ENCODE measurements at regions not wholly inside any gene's neighbourhood (a gene's known extent, or its start where the extent isn't known, plus 50 kb on each side); places are given as distances from the start of the nearest gene placed in this dataset.

DNA sequence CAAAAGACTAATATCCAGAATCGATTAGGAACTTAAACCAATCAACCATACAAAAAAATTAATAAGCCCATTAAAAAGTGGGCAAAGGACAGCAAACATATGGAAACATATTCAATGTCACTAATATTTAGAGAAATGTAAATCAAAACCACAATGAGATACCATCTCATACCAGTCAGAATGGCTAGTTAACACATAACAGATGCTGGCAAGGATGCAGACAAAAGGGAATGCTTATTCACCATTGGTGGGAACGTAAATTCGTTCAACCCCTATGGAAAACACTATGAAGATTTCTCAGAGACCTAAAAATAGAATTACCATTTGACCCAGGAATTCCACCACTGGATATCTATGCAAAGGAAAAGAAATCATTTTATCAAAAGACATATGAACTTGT lies 468.2 kb upstream of the ST6GAL2 start:
- H3K4me3 ChIP-seq (ENCODE audit: low read depth, low read length): no peak overlapping the region
- TF ChIP-seq, protein P1, sequence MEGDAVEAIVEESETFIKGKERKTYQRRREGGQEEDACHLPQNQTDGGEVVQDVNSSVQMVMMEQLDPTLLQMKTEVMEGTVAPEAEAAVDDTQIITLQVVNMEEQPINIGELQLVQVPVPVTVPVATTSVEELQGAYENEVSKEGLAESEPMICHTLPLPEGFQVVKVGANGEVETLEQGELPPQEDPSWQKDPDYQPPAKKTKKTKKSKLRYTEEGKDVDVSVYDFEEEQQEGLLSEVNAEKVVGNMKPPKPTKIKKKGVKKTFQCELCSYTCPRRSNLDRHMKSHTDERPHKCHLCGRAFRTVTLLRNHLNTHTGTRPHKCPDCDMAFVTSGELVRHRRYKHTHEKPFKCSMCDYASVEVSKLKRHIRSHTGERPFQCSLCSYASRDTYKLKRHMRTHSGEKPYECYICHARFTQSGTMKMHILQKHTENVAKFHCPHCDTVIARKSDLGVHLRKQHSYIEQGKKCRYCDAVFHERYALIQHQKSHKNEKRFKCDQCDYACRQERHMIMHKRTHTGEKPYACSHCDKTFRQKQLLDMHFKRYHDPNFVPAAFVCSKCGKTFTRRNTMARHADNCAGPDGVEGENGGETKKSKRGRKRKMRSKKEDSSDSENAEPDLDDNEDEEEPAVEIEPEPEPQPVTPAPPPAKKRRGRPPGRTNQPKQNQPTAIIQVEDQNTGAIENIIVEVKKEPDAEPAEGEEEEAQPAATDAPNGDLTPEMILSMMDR (IDR thresholded peaks at IDR 0.05; ENCODE audit: borderline replicate concordance, insufficient read depth, low read depth, low read length): no peak

DNA sequence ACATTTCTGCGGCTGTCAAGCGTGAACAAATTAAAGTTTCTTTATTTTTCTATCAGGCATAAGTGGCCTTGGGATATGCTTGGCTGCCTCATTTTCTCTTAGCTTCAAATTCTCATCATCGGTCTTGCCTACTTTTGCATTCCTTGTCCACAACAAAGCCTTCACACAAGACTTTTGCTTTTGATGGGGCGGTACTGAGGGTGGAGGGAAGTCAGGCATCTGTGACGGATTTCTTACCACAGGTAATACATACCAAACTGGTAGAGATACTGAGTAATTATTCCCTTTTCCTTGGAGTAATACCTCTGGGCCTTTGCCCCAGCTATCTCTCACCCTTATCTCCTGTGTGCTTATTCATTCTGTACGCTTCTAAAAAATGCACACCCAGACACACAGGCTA lies 468.3 kb upstream of the RGPD4 start:
- TF ChIP-seq, protein P1 (IDR thresholded peaks at IDR 0.05; ENCODE audit: borderline replicate concordance, insufficient read depth, low read depth, low read length): no peak
- no peak overlapping the region for H3K4me3 ChIP-seq (ENCODE audit: low read depth, low read length)

DNA sequence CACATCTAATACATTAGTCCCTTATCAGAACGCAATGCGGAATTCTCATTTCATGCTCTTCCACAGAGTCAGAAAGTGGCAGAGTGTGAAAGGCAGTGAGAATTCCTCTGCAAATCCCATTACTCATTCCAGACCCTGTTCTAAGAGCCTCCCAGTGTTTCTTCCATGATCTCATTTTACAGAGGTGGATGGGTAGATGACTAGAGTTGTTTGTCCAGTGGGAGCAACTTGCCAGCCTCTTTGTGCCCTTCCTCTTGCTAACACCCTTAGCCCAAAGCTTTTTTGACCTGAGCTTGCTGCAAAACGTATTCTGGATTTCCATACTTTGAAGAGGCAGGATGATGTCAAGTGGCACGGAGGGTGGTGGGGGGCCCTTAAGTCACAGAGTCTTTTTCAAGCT lies 467.7 kb upstream of the RGPD4 start:
- H3K4me3 ChIP-seq (ENCODE audit: low read depth, low read length): no peak overlapping the region
- TF ChIP-seq, protein P1 (IDR thresholded peaks at IDR 0.05; ENCODE audit: borderline replicate concordance, insufficient read depth, low read depth, low read length): no peak

DNA sequence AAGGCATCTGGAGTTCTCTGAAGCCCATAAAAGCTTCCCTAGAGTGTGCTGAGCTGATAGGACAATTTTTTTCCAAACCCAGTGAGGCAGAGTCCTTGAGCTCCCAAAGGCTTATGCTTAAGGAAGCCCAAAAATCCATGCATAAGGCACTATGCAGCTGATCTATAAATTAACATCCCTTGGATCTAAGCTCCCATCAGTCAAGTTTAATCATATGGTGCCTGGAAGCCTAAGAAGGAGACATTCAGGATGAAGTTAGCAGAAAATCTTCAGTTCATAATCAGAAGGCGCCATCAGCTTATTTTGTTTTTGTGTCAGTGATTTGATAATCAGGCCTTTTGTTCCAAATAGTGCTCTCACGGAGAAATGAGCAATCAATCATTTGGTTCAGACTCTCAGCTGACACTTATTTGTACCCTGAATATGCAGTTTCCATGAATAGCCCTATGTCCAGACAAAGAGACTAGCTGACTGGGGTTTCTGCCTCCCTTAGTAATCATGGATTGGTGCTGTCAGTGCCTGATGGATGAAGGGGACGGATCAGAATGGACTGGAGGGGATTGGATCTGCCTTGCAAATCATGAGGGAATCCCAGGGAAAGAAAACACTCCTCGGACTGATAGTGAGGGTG lies 464.8 kb upstream of the RGPD4 start:
- TF ChIP-seq, protein P1 (IDR thresholded peaks at IDR 0.05; ENCODE audit: borderline replicate concordance, insufficient read depth, low read depth, low read length): no peak
- no peak overlapping the region for H3K4me3 ChIP-seq (ENCODE audit: low read depth, low read length)

DNA sequence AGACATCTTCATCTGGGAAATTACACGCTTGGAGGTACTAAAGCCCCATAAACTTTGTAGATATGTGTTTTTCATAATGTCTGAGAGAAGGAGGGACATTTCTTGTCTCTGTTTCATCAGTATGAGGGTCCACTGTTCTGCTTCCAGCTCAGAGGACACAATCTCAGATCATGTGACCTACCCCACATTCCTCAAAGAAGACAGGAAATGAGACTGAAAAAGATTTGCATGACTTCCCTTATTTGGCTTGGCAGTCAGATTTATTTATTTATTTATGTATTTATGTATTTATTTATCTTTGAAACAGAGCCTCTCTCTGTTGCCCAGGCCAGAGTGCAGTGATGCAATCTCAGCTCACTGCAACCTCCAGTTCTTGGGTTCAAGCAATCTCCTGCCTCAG lies 463.7 kb upstream of the RGPD4 start:
- TF ChIP-seq, protein P1 (IDR thresholded peaks at IDR 0.05; ENCODE audit: borderline replicate concordance, insufficient read depth, low read depth, low read length): no peak
- no peak overlapping the region for H3K4me3 ChIP-seq (ENCODE audit: low read depth, low read length)

DNA sequence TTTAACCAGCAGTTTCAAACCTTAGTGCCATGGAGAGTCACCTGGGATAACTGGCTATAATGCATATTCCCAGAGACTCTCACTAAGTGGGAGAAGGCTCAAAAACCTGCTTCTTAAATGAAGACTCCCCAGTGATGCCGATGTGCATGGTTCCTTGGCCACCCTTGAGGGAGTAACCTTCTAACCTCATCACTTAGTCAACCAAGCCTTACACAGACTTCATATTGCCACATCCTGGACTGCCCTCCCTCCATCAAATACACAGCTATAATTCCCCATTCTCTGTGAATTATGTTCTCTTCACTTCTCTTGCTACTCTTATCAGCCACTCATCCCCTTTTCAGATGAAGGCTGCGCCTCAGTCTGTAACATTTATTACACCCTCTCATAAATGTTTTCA lies 462.9 kb upstream of the RGPD4 start:
- TF ChIP-seq, protein P1 (IDR thresholded peaks at IDR 0.05; ENCODE audit: borderline replicate concordance, insufficient read depth, low read depth, low read length): no peak
- H3K4me3 ChIP-seq (ENCODE audit: low read depth, low read length): no peak overlapping the region

DNA sequence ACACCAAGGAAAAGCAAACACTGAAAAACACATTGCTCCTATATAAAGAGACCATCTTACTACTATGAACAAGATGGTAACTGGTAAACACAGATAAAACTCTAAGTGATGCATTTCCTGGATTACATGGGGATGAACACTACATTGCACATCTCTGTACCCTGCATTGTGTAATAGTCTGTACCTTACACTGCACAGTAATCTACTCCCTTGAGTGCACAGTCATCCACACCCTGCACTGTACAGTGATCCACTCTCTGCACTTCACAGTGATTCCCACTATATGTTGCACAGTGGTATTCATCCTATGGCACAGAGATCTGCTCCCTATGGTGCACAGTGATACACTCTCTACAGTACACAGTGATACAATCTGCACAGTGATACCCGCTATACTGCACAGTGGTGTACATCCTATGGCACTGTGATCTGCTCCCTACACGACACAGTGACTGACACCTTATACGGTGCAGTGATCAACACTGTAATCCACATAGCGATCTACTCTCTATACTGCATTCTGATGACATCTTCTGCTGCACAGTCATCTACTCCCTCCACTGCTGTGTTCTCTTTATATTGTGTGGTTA lies 462.2 kb upstream of the RGPD4 start:
- TF ChIP-seq, protein P1 (IDR thresholded peaks at IDR 0.05; ENCODE audit: borderline replicate concordance, insufficient read depth, low read depth, low read length): no peak

More for the DNA sequence above, 462.2 kb upstream of the RGPD4 start:
- H3K4me3 ChIP-seq (ENCODE audit: low read depth, low read length): no peak overlapping the region

Measured in GM12875 (cell line).